ENCODE measurements at regions not wholly inside any gene's neighbourhood (a gene's known extent, or its start where the extent isn't known, plus 50 kb on each side); places are given as distances from the start of the nearest gene placed in this dataset.

DNA sequence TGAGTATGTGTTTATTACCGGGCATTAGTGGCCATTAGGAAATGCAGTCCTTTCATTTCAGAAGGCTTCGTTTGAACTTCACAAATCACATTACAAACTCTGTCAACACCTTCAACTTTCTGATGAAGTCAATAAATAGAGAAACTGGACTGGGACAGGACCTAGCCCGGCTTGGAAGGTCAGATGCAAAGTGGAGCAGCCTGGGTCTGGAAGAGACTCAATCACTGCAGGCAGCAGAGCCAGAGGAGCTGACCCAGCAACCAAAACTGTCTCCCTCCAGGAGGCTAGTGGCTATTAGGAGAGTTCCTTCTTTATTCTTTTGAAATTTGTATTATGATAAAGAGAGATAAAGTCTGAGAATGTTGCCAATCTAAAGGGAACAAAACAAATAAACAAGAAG lies 167.2 kb upstream of the SPOPL start:
- no TSS peak for BruUV-seq (replicated peaks)
- H3K4me3 ChIP-seq (ENCODE audit: low read depth, low read length, poor library complexity, severe bottlenecking) = no peak overlapping the region
- H3K36me3 ChIP-seq (ENCODE audit: insufficient read depth, low read length, poor library complexity, severe bottlenecking) = no peaks in the 10 kb centered on the region
- H3K9me3 ChIP-seq (ENCODE audit: low read depth, low read length, poor library complexity, severe bottlenecking) = no peaks in the 10 kb centered on the region
- TF ChIP-seq, protein P1, sequence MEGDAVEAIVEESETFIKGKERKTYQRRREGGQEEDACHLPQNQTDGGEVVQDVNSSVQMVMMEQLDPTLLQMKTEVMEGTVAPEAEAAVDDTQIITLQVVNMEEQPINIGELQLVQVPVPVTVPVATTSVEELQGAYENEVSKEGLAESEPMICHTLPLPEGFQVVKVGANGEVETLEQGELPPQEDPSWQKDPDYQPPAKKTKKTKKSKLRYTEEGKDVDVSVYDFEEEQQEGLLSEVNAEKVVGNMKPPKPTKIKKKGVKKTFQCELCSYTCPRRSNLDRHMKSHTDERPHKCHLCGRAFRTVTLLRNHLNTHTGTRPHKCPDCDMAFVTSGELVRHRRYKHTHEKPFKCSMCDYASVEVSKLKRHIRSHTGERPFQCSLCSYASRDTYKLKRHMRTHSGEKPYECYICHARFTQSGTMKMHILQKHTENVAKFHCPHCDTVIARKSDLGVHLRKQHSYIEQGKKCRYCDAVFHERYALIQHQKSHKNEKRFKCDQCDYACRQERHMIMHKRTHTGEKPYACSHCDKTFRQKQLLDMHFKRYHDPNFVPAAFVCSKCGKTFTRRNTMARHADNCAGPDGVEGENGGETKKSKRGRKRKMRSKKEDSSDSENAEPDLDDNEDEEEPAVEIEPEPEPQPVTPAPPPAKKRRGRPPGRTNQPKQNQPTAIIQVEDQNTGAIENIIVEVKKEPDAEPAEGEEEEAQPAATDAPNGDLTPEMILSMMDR (conservative IDR thresholded peaks at IDR 0.05; ENCODE audit: low read depth, low read length) = no peak
- TF ChIP-seq EZH2 (IDR thresholded peaks at IDR 0.05; ENCODE audit: borderline replicate concordance, low read depth, low read length, poor library complexity, severe bottlenecking) = no peak
- DNase-seq (ENCODE audit: low spot score) = no peak
- ChIA-PET CTCF (no interaction called here), POLR2A (ENCODE audit: low non-redundant PET) (no interaction called here)
- intact Hi-C loops (cut with micrococcal nuclease; ENCODE audit: unreplicated experiment) = no loop called here
- no peak overlapping the region for H3K27ac ChIP-seq (ENCODE audit: low read depth, low read length, poor library complexity, severe bottlenecking)
- H3K27me3 ChIP-seq (replicated peaks; ENCODE audit: insufficient read depth, low read depth, low read length, poor library complexity) = no peaks in the 10 kb centered on the region
- H3K4me1 ChIP-seq (ENCODE audit: insufficient read depth, low read length, poor library complexity, severe bottlenecking) = no peaks in the 10 kb centered on the region

DNA sequence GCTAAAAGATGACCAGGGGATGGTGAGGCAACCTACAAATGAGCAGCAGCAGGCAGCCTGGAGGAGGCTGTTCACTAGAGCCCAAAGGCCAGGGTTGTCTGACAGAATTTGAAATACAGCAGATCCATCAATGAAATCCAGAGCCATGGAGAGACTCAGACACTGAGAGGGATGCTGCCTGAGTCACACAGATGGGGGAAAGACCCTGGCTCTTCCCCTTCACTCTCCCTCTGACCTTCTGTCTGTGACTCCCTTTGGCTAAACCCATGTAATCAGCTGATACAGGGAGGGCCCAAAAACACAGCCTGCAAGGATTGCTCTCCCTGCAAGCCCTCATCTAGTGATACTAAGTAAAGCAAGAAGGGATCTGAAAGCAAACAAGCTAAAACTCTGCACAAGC lies 166.5 kb upstream of the SPOPL start:
- CTCF ChIA-PET = no interaction called here
- no TSS peak for BruUV-seq (replicated peaks)
- H3K27me3 ChIP-seq (replicated peaks; ENCODE audit: insufficient read depth, low read depth, low read length, poor library complexity) = no peaks in the 10 kb centered on the region
- intact Hi-C loops (cut with micrococcal nuclease; ENCODE audit: unreplicated experiment) = no loop called here
- no peak overlapping the region for H3K4me3 ChIP-seq (ENCODE audit: low read depth, low read length, poor library complexity, severe bottlenecking)
- no peak for TF ChIP-seq EZH2 (IDR thresholded peaks at IDR 0.05; ENCODE audit: borderline replicate concordance, low read depth, low read length, poor library complexity, severe bottlenecking)
- TF ChIP-seq, protein P1 (conservative IDR thresholded peaks at IDR 0.05; ENCODE audit: low read depth, low read length) = no peak
- H3K9me3 ChIP-seq (ENCODE audit: low read depth, low read length, poor library complexity, severe bottlenecking) = no peaks in the 10 kb centered on the region
- DNase-seq (ENCODE audit: low spot score) = no peak
- POLR2A ChIA-PET (ENCODE audit: low non-redundant PET) = no interaction called here
- H3K27ac ChIP-seq (ENCODE audit: low read depth, low read length, poor library complexity, severe bottlenecking) = no peak overlapping the region
- H3K4me1 ChIP-seq (ENCODE audit: insufficient read depth, low read length, poor library complexity, severe bottlenecking) = no peaks in the 10 kb centered on the region
- H3K36me3 ChIP-seq (ENCODE audit: insufficient read depth, low read length, poor library complexity, severe bottlenecking) = no peaks in the 10 kb centered on the region

- DNase-seq (ENCODE audit: low spot score) = no peak
- Histone ChIP-seq H3K36me3 (ENCODE audit: insufficient read depth, low read length, poor library complexity, severe bottlenecking) (no peaks in the 10 kb centered on the region), H3K4me1 (ENCODE audit: insufficient read depth, low read length, poor library complexity, severe bottlenecking) (no peaks in the 10 kb centered on the region), H3K9me3 (ENCODE audit: low read depth, low read length, poor library complexity, severe bottlenecking) (no peaks in the 10 kb centered on the region), H3K27me3 (replicated peaks; ENCODE audit: insufficient read depth, low read depth, low read length, poor library complexity) (no peaks in the 10 kb centered on the region), H3K4me3 (ENCODE audit: low read depth, low read length, poor library complexity, severe bottlenecking) (no peak overlapping the region), H3K27ac (ENCODE audit: low read depth, low read length, poor library complexity, severe bottlenecking) (no peak overlapping the region)
- intact Hi-C loops (cut with micrococcal nuclease; ENCODE audit: unreplicated experiment) = no loop called here
- BruUV-seq (replicated peaks) = no TSS peak
- TF ChIP-seq, protein P1 (conservative IDR thresholded peaks at IDR 0.05; ENCODE audit: low read depth, low read length) = no peak
- no peak for TF ChIP-seq EZH2 (IDR thresholded peaks at IDR 0.05; ENCODE audit: borderline replicate concordance, low read depth, low read length, poor library complexity, severe bottlenecking)
- ChIA-PET CTCF (no interaction called here), POLR2A (ENCODE audit: low non-redundant PET) (no interaction called here)
Observed at GRCh38 chr2:138336146-138336545, 165.4 kb upstream of the SPOPL start.
